NCI-H345 treated with DMSO at 0.1 percent for 48 hours (cell line): ENCODE measurements at regions not wholly inside any gene's neighbourhood (a gene's known extent, or its start where the extent isn't known, plus 50 kb on each side); places are given as distances from the start of the nearest gene placed in this dataset.

Source experiments
- DNase-seq: peaks from one replicate; lab custom pipeline; 2025; ENCODE audit not compliant: unreplicated experiment; lab: John Stamatoyannopoulos, UW

DNA sequence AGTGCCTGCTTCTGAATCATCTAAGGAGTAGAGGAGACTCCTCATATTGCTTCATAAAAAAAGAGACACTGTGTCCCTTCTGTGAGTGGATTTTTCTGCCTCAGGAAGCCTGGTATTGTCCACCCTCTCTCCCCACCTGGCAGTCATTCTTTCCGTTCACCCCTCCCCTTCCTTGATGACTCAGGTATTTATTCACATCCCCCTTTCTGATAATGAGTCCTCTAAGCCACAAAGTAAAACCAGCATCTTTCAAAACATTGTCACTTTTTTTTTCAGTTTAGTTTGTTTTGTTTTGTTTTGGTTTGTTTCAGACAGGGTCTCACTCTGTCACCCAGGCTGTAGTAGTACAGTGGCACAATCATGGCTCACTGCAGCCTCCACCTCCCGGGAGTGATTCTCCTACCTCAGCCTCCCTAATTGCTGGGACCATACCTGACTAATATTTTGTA, 65.2 kb upstream of the UBE2E1 start:
- no peak for DNase-seq

DNA sequence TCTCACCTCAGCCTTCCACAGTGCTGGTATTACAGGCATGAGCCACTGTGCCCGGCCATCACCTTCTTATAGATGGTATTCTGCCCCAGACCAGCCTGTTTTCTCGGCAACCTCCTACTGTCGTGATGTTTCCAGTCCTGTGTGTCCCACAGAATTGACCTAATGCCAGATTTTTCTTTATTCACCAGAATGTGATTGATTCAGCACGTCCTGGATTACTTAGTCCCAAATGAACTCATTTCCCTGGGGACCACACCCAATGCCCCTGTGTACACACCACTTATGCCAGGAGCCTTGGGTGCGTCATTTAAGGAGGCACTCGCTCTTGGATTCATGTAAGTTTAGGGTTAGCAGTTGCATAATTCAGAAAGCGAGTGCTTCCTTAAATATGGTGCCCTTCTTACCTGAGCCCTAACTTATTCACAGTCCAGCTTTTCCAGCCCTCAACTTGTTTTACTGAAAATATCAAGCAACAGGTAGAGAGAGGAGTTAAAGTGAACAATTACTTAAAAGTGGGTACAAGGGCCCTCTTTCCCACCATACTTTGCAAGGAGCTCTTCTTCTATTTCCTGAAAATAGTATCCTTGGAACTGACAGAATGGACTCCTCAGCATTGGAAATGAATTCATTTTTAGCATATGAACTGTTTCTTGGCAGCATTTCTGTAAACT, 64.6 kb upstream of the UBE2E1 start:
- DNase-seq, result no peak

DNA sequence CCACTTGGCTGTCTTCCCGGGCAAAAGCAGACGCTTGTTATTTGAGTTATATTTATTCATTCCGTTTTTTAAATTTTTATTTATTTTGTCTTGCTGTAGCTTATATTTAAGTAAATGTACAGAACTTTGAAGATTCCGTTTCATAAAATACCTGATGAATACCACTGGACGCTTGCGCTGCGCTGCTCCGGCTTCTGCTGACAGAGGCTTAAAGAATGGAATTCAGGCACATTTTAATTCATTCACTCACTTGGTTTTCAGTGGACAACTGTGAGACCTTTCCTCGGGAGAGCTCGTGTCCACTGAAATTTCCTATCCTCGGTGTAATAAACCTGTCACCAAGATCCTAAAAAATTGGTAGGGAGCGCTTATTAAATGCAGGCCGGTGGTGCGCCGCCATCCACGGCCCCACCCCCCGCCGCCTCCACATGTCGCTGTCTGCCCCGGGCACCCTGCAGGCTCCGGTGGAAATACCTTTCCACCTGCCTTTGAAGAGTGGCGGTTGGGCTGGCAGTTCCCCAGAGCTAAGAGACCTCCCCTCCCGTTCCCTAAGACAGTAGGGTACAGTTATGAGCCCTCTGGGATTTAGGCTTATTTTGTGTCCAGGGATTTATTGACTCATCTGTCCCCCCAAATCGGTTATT, 62.5 kb upstream of the UBE2E1 start:
- no peak for DNase-seq

DNA sequence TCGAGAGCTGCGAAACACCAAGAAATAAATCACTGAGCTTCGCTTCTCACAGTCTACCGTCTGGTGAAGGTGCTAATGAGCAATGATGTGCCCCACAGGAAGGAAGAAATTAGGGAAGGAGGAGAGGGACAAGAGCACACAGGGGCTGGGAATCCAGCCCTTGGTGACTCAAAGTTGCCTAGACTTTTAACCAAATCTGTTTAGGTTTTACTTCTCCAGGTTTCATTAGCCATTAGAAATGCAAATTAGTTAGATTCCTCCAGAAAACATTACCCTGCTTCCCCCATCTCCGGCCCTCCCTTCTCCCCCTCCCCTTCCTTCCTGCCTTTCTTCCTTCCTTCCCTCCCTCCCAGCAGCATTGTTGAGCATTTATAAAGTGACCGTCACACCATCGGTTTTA, 59.3 kb upstream of the UBE2E1 start:
- no peak for DNase-seq

DNA sequence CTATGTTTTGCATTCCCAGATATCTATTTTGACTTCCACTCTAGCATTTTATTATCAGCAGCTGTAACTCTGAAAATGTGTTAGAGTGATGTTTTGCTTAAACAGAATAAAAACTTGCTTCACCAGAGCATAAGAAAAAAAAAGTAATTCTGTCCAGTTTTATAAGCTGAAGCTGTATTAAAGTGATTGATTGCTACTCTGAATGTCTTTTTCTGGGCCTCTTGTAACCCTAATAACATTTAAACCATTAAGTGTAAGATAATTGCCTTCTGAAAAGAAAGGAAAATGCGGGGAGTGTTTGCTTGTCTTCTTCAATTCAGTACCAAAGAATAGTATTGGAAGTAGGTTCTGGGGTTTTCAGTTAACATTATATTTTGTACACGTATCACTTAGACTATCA, 57.9 kb upstream of the UBE2E1 start:
- DNase-seq, result no peak

DNA sequence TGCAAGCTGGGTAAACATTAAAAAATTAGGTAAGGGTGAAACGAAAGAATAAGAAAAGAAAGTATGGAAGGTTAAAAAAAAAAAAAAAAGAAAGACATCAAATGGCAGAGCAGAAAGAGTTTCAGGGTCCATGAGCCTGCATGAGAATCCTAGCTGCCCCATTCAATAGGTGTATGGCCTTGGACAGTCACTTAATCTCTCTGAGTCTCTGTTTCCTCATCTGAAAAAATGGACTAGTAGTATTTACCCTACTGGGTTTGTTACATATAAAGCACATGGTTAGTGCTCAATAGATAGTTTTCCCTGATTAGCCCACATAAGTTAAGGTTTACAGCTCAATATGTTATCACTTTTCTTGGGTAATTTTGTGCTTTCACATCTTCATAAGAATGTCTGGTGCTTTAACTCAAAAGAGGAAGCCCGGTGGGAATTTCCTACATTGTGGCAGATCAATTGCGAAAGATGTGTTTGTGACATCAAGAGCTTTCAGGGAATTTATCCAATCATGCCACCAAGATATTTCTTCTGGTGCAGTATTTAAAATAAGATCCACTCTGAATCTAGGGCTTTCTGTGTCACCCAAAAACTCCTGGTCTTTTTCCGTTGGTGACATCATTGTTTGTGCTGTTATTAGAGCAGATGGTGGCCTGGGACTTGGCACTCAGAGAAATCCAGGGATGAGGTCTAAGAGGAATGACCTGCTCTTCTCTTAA, 57.2 kb upstream of the UBE2E1 start:
- no peak for DNase-seq

DNA sequence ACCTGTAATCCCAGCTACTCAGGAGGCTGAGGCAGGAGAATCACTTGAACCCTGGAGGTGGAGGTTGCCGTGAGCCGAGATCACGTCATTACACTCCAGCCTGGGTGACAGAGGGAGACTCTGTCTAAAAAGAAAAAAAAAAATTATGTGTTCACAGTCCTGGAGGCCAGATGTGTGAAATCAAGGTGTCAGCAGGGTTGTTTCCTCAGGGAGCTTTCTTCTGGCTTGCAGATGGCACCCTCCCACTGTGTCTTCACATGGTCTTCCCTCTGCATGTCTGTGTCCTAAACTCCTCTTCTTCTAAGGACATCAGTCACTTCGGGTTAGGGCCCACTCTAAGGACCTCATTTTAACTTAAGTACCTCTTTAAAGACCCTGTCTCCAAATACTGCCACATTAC, 56.1 kb upstream of the UBE2E1 start:
- no peak for DNase-seq

DNA sequence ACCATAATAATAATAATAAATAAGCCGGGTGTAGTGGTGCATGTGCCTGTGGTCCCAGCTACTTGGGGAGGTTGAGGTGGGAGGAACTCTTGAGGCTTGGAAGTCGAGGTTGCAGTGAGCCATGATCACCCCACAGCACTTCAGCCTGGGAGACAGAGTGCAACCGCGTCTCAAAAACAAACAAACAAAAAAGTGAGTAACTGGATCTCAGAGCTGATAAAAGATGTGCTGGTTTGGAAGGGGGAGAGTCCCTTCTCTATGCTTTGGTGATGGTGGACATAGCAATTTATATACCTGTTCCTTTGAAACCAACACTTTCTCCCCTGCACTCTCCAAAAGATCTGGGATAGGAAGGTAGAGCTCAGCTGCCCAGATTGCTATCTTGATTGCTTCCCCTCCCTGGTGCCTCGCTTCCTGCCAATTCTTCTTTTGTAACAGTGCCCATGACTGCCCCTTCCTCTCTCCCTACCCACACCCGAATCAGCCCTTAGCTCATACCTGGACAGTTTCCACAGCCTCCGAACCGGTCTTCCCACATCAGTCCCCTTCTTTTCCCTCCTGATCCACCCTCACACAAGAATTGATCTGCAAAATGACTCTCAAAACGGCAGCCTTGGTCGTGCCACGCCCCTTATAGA, 55.1 kb upstream of the UBE2E1 start:
- no peak for DNase-seq

DNA sequence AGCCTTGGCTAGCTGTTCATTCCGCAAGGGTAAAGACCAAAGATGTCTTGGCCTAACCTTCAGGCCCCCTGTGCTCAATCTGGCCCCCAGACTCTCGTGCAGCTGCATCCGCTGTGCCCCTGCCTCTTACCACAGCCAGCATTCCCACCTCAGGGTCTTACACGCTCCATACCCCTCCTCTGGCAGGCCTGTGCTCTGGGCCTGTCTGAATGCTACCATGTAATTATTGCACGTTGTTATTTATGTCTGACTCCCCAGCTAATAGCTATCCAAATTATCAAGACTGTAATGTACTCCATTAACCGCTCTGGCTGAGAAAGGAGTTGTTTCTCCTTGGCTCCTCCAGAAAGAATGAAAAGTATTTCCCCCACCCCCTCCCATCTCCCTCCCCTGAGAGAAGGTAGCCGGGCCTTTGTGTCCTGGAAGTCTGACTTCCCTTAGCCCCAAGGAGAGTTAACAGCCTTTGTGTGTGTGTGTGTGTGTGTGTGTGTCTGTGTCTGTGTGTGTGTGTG, 54.5 kb upstream of the UBE2E1 start:
- DNase-seq, result no peak

DNA sequence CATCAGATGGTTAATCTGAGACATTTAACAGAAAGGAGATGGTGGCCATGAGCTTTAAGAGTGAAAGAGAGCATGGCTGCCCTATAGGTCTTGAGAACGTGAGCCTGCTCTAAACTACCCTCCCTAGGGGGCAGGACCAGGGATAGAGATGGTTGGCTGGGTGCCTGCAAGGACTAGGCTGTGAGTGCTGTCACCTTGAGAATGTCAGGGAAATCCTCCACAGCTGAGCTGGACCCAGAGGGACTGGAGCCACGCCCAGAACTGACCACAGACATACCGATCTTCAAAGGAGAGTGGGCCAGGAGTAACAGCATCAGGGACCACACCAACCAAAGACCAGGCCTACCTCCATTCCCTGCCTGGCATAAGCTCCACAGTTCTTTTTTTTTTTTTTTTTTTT, 53.6 kb upstream of the UBE2E1 start:
- no peak for DNase-seq

DNA sequence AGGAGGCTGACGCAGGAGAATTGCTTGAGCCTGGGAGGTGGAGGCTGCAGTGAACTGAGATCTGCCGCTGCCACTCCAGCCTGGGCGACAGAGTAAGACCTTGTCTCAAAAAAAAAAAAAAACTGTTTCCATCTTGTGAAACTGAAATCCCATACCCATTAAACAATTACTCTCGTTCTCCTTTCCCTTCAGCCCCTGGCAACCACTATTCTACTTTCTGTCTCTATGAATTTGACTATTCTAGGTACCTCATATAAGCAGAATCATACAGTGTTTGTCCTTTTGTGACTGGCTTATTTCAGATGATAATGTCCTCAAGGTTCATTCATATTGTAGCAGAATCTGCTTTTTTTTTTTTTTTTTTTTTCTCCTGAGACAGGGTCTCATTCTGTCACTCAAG, 51.5 kb upstream of the UBE2E1 start:
- DNase-seq, result no peak
